HepG2 (cell line): ENCODE measurements at regions not wholly inside any gene's neighbourhood (a gene's known extent, or its start where the extent isn't known, plus 50 kb on each side); places are given as distances from the start of the nearest gene placed in this dataset.

Experiments used
- ATAC-seq: fragments of 200-7000 bp; cut with Tn5 transposase; 3 replicates; pipeline ENCODE4 v1.9.1; 2020; ENCODE audit warnings: mild to moderate bottlenecking, moderate library complexity
- BruUV-seq: library from RNA; stranded (reverse); fragments of 400-500 nt; replicated peaks from 2 replicates; lab custom pipeline; 2021; lab: Mats Ljungman, UMichigan
- CTCF ChIA-PET: fragments of 300-600 bp; formaldehyde crosslinking; extraction: SDS; loops from one replicate; lab custom pipeline; 2021; ENCODE audit warnings: low total read pairs, inconsistent platforms, low intra/inter-chr PET ratio; lab: Yijun Ruan, JAX
- POLR2A ChIA-PET: fragments of 350-600 bp; sonication (Branson Sonifier 250); formaldehyde crosslinking; loops from one replicate; lab custom pipeline; 2020; ENCODE audit warnings: antibody characterized with exemption, inconsistent platforms; lab: Yijun Ruan, JAX
- DNase-seq: peaks from one replicate; pipeline ENCODE4 v3.0.0-alpha.2; 2015; ENCODE audit warnings: low spot score
- FAIRE-seq: peaks from 3 replicates; lab custom pipeline; 2011; peaks lifted over from hg19 to GRCh38; lab: Jason Lieb, UNC
- H2AFZ ChIP-seq: one replicate; pipeline ENCODE4 v1.6.1; 2011; ENCODE audit warnings: low read length, inconsistent platforms
- H3K27ac ChIP-seq: fragments of 300-600 bp; 3 replicates; pipeline ENCODE4 v1.8.0; 2011; ENCODE audit warnings: mixed run types, mild to moderate bottlenecking, mixed read lengths, low read length, inconsistent platforms; ENCODE audit not compliant: insufficient read depth; ENCODE audit errors: extremely low read length
- H3K27me3 ChIP-seq, 2 experiments: fragments of 200-600 bp in 1 of 2; 2 replicates in 1 of 2; 3 replicates in 1 of 2; pipeline versions ENCODE4 v1.6.0 to v1.8.0; 2011; ENCODE audit warnings: low read length in 2 of 2, mild to moderate bottlenecking in 2 of 2, moderate library complexity in 2 of 2, inconsistent platforms in 1 of 2; ENCODE audit not compliant: insufficient read depth in 2 of 2, control insufficient read depth in 1 of 2
- H3K36me3 ChIP-seq, 2 experiments: fragments of 200-600 bp in 1 of 2; replicated peaks in 1 of 2; 2 replicates in 1 of 2; 3 replicates in 1 of 2; pipeline versions ENCODE4 v1.5.1 to v1.8.0; 2011; ENCODE audit warnings: low read length in 2 of 2, inconsistent platforms in 1 of 2; ENCODE audit not compliant: insufficient read depth in 2 of 2, control insufficient read depth in 1 of 2
- H3K4me1 ChIP-seq: 2 replicates; pipeline ENCODE4 v1.5.1; 2012; ENCODE audit warnings: low read length, inconsistent platforms; ENCODE audit not compliant: insufficient read depth
- H3K4me2 ChIP-seq: 2 replicates; pipeline ENCODE4 v1.6.0; 2011; ENCODE audit warnings: low read depth, low read length, inconsistent platforms
- H3K4me3 ChIP-seq, 3 experiments: fragments of 200-600 bp in 1 of 3; sonication (generic), shearing (Covaris generic) in 1 of 3; replicated peaks in 1 of 3; 2 replicates each; pipeline ENCODE4 v1.5.1; 2011 to 2016; ENCODE audit warnings: low read length in 3 of 3, inconsistent platforms in 2 of 3, low read depth in 2 of 3, mild to moderate bottlenecking in 2 of 3, control low read depth in 1 of 3, mixed read lengths in 1 of 3; ENCODE audit not compliant: insufficient read depth in 1 of 3
- H3K79me2 ChIP-seq: one replicate; pipeline ENCODE4 v1.6.1; 2011; ENCODE audit warnings: low read length, inconsistent platforms; ENCODE audit not compliant: insufficient read depth
- H3K9ac ChIP-seq: 2 replicates; pipeline ENCODE4 v1.6.0; 2011; ENCODE audit warnings: mild to moderate bottlenecking, low read depth, low read length, inconsistent platforms; ENCODE audit not compliant: insufficient read depth
- H3K9me3 ChIP-seq: 2 replicates; pipeline ENCODE4 v1.5.1; 2012; ENCODE audit warnings: mild to moderate bottlenecking, low read length
- H4K20me1 ChIP-seq: 2 replicates; pipeline ENCODE4 v1.6.0; 2011; ENCODE audit warnings: inconsistent platforms, mild to moderate bottlenecking, low read length, moderate library complexity; ENCODE audit not compliant: insufficient read depth
- ATF7 ChIP-seq, 2 experiments: fragments of 450-650 bp in 1 of 2; sonication (generic) in 1 of 2; formaldehyde crosslinking in 1 of 2; IDR thresholded peaks; 2 replicates each; pipeline versions ENCODE4 v1.4.0 to v1.6.1; 2016 to 2020; ENCODE audit warnings: antibody characterized with exemption in 1 of 2, mild to moderate bottlenecking in 1 of 2, missing genetic modification reagents in 1 of 2
- FOSL2 ChIP-seq: sonication (generic); formaldehyde crosslinking; IDR thresholded peaks from 2 replicates; pipeline ENCODE4 v1.4.0; 2020; ENCODE audit warnings: missing genetic modification reagents
- KAT7 ChIP-seq: IDR thresholded peaks from 2 replicates; pipeline ENCODE4 v1.6.1; 2018; ENCODE audit warnings: borderline replicate concordance, missing compliant biosample characterization
- ZFP82 ChIP-seq: sonication (generic); formaldehyde crosslinking; IDR thresholded peaks from 2 replicates; pipeline ENCODE4 v1.5.1; 2020; ENCODE audit warnings: mild to moderate bottlenecking, missing genetic modification reagents, borderline replicate concordance
- WGBS: methylation state at CpG from one replicate; pipeline ENCODE4 v1.1.6; 2017; ENCODE audit warnings: low lambda C conversion rate; 5-methylcytosine and 5-hydroxymethylcytosine counted together
- in situ Hi-C: cut with HindIII; loops from 2 replicates; pipeline ENCODE4 v1.10.0; 2017; ENCODE audit warnings: low pct_unique_long_range_greater_than_20kb; ENCODE audit not compliant: extremely low pct_ligation_motif_present
- intact Hi-C: fragments of 100-400 bp; cut with micrococcal nuclease; formaldehyde crosslinking; loops from one replicate; pipeline ENCODE4 v1.10.0; 2022; ENCODE audit not compliant: unreplicated experiment
- TF ChIP-seq, protein P1 (sequence below): IDR thresholded peaks from 2 replicates; pipeline ENCODE4 v1.6.1; 2016
- TF ChIP-seq, protein P2 (sequence below): sonication (generic); formaldehyde crosslinking; IDR thresholded peaks from 2 replicates; pipeline ENCODE4 v1.4.0; 2020; ENCODE audit warnings: missing genetic modification reagents

DNA sequence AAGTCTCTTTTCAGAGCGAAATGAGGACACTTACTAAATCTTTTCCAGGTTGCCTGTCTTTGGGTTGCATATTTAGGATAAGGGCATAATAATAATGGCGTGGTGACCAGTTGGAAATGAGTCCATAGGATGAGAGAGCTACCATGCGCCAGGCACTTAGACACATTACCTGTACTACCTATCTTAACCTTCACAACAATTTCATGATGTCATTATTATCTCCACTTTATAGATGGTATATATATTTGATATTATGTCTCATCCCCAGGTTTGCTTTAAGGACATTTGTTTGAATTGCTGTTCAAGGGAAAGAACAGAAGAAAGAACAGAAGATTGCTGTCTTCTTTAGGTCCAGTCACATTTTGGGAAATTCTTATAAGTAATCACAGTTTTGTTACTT lies 182.0 kb upstream of the STARD13 start:
- H3K9me3 ChIP-seq: no peaks in the 10 kb centered on the region
- FAIRE-seq (no peak), ATAC-seq (no peak), DNase-seq (no peak)
- H2AFZ ChIP-seq: no peak overlapping the region
- H3K79me2 ChIP-seq: no peaks in the 10 kb centered on the region
- in situ Hi-C loops: no loop called here
- 84% methylated on average over 3 of the region's 3 CpGs for WGBS
- BruUV-seq: no TSS peak
- no peaks in the 10 kb centered on the region; a peak in 1 of 5 replicates for H3K36me3 ChIP-seq
- intact Hi-C loops: no loop called here
- no peak overlapping the region for H3K4me2 ChIP-seq
- POLR2A ChIA-PET: no interaction called here
- H4K20me1 ChIP-seq: no peaks in the 10 kb centered on the region
- no peaks in the 10 kb centered on the region for H3K27me3 ChIP-seq
- no peak for TF ChIP-seq KAT7 (CRISPR knock-in tag)
- TF ChIP-seq, protein P1, sequence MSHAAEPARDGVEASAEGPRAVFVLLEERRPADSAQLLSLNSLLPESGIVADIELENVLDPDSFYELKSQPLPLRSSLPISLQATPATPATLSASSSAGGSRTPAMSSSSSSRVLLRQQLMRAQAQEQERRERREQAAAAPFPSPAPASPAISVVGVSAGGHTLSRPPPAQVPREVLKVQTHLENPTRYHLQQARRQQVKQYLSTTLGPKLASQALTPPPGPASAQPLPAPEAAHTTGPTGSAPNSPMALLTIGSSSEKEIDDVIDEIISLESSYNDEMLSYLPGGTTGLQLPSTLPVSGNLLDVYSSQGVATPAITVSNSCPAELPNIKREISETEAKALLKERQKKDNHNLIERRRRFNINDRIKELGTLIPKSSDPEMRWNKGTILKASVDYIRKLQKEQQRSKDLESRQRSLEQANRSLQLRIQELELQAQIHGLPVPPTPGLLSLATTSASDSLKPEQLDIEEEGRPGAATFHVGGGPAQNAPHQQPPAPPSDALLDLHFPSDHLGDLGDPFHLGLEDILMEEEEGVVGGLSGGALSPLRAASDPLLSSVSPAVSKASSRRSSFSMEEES (CRISPR knock-in tag): no peak
- TF ChIP-seq FOSL2 (CRISPR knock-in tag): no peak
- TF ChIP-seq ATF7 (IDR thresholded peaks at IDR 0.05): peak; percentile 71
- no peak for TF ChIP-seq ATF7 (CRISPR knock-in tag; IDR thresholded peaks at IDR 0.05)
- TF ChIP-seq, protein P2, sequence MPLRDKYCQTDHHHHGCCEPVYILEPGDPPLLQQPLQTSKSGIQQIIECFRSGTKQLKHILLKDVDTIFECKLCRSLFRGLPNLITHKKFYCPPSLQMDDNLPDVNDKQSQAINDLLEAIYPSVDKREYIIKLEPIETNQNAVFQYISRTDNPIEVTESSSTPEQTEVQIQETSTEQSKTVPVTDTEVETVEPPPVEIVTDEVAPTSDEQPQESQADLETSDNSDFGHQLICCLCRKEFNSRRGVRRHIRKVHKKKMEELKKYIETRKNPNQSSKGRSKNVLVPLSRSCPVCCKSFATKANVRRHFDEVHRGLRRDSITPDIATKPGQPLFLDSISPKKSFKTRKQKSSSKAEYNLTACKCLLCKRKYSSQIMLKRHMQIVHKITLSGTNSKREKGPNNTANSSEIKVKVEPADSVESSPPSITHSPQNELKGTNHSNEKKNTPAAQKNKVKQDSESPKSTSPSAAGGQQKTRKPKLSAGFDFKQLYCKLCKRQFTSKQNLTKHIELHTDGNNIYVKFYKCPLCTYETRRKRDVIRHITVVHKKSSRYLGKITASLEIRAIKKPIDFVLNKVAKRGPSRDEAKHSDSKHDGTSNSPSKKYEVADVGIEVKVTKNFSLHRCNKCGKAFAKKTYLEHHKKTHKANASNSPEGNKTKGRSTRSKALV (CRISPR knock-in tag): no peak
- TF ChIP-seq ZFP82: no peak
- no peak overlapping the region for H3K4me3 ChIP-seq
- CTCF ChIA-PET: no interaction called here
- no peak overlapping the region for H3K9ac ChIP-seq
- peaks cover 7% of the 10 kb centered on the region for H3K4me1 ChIP-seq
- H3K27ac ChIP-seq: no peak overlapping the region
